ENCODE measurements at regions not wholly inside any gene's neighbourhood (a gene's known extent, or its start where the extent isn't known, plus 50 kb on each side); places are given as distances from the start of the nearest gene placed in this dataset.

GRCh38 chr14:104504172-104504735, 75.3 kb upstream of the C14orf180 start:
- peaks cover 10% of the 10 kb centered on the region for H3K27me3 ChIP-seq (replicated peaks; ENCODE audit: insufficient read depth, low read depth, low read length, poor library complexity)
- H3K4me3 ChIP-seq (ENCODE audit: low read depth, low read length, poor library complexity, severe bottlenecking): no peak overlapping the region
- no peak for TF ChIP-seq CTCF (conservative IDR thresholded peaks at IDR 0.05; ENCODE audit: low read depth, low read length)
- no peak for TF ChIP-seq EZH2 (IDR thresholded peaks at IDR 0.05; ENCODE audit: borderline replicate concordance, low read depth, low read length, poor library complexity, severe bottlenecking)
- intact Hi-C loops (cut with micrococcal nuclease; ENCODE audit: unreplicated experiment): no loop called here
- H3K4me1 ChIP-seq (ENCODE audit: insufficient read depth, low read length, poor library complexity, severe bottlenecking): no peaks in the 10 kb centered on the region
- no peak overlapping the region for H3K27ac ChIP-seq (ENCODE audit: low read depth, low read length, poor library complexity, severe bottlenecking)
- no TSS peak for BruUV-seq (replicated peaks)
- H3K9me3 ChIP-seq (ENCODE audit: low read depth, low read length, poor library complexity, severe bottlenecking): no peaks in the 10 kb centered on the region
- no peak for DNase-seq (ENCODE audit: low spot score)
- CTCF ChIA-PET: no interaction called here
- H3K36me3 ChIP-seq (ENCODE audit: insufficient read depth, low read length, poor library complexity, severe bottlenecking): no peaks in the 10 kb centered on the region
- POLR2A ChIA-PET (ENCODE audit: low non-redundant PET): no interaction called here

DNA sequence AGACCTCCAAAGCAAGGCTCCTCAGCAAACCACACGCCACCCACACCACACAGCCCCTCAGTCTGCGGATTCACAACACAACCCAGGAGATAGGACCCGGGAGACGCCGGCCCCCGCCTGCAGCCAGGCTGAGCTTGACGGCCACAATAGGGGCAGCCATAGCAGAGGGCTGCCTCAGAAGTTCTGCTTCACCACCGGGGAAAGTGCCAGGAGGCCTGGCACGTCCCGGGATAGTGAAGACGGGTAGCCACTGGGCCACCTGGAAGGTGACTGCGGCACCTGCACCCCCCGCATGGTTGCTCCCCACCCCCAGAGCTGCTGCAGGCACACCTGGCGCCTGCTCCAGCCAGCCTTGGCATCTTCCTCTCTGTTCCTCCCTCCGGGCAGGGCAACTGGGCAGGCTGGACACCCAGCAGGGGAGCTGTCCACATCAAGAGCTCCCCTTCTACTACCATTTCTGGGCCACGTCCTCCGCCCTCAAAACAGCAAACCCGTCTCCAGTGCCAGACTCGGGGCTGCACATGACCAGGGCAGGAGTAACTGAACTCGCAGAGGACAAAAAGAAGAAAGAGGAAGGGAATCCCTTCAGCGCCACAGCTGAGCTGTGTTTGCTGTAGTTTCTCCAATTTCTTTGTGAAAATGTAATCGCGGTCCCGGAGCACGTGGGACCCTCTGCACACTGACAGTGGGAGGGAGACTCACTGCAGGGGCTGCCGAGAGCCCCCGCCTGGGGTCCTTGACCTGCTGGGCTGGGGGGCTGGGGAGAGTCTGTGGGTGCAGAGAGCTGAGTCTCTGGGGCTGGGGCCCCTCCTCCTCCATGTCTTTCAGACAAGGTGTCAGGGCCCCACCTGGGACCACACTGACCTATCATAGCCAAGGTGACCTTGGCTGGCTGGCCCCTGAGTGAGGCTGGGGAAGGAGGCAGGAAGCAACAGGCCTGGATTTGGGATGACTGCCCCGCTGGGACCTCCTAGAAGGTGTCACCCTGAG, 74.2 kb upstream of the C14orf180 start:
- ChIA-PET POLR2A (ENCODE audit: low non-redundant PET) (no interaction called here), CTCF (no interaction called here)
- no peak for DNase-seq (ENCODE audit: low spot score)
- intact Hi-C loops (cut with micrococcal nuclease; ENCODE audit: unreplicated experiment): no loop called here
- no peaks in the 10 kb centered on the region for H3K4me1 ChIP-seq (ENCODE audit: insufficient read depth, low read length, poor library complexity, severe bottlenecking)
- no peaks in the 10 kb centered on the region for H3K9me3 ChIP-seq (ENCODE audit: low read depth, low read length, poor library complexity, severe bottlenecking)
- H3K4me3 ChIP-seq (ENCODE audit: low read depth, low read length, poor library complexity, severe bottlenecking): no peak overlapping the region
- H3K36me3 ChIP-seq (ENCODE audit: insufficient read depth, low read length, poor library complexity, severe bottlenecking): no peaks in the 10 kb centered on the region
- peaks cover 10% of the 10 kb centered on the region for H3K27me3 ChIP-seq (replicated peaks; ENCODE audit: insufficient read depth, low read depth, low read length, poor library complexity)
- BruUV-seq (replicated peaks): no TSS peak
- TF ChIP-seq EZH2 (IDR thresholded peaks at IDR 0.05; ENCODE audit: borderline replicate concordance, low read depth, low read length, poor library complexity, severe bottlenecking): no peak
- no peak for TF ChIP-seq CTCF (conservative IDR thresholded peaks at IDR 0.05; ENCODE audit: low read depth, low read length)
- H3K27ac ChIP-seq (ENCODE audit: low read depth, low read length, poor library complexity, severe bottlenecking): no peak overlapping the region

- Histone ChIP-seq H3K27me3 (replicated peaks; ENCODE audit: insufficient read depth, low read depth, low read length, poor library complexity) (peaks cover 13% of the 10 kb centered on the region), H3K27ac (ENCODE audit: low read depth, low read length, poor library complexity, severe bottlenecking) (no peak overlapping the region), H3K36me3 (ENCODE audit: insufficient read depth, low read length, poor library complexity, severe bottlenecking) (no peaks in the 10 kb centered on the region), H3K4me1 (ENCODE audit: insufficient read depth, low read length, poor library complexity, severe bottlenecking) (no peaks in the 10 kb centered on the region), H3K9me3 (ENCODE audit: low read depth, low read length, poor library complexity, severe bottlenecking) (no peaks in the 10 kb centered on the region), H3K4me3 (ENCODE audit: low read depth, low read length, poor library complexity, severe bottlenecking) (no peak overlapping the region)
- no peak for DNase-seq (ENCODE audit: low spot score)
- BruUV-seq (replicated peaks): no TSS peak
- intact Hi-C loops (cut with micrococcal nuclease; ENCODE audit: unreplicated experiment): no loop called here
- TF ChIP-seq CTCF (conservative IDR thresholded peaks at IDR 0.05; ENCODE audit: low read depth, low read length) (no peak), EZH2 (IDR thresholded peaks at IDR 0.05; ENCODE audit: borderline replicate concordance, low read depth, low read length, poor library complexity, severe bottlenecking) (no peak)
- CTCF ChIA-PET: no interaction called here
- POLR2A ChIA-PET (ENCODE audit: low non-redundant PET): no interaction called here
Measured at GRCh38 chr14:104506461-104507253, 72.9 kb upstream of the C14orf180 start.
